BLaER1 treated with 17β-estradiol and CSF1 and Interleukin-3, amounts not matched to agents 10 nM and 100 nM (cell line): ENCODE measurements at regions not wholly inside any gene's neighbourhood (a gene's known extent, or its start where the extent isn't known, plus 50 kb on each side); places are given as distances from the start of the nearest gene placed in this dataset.
A peak's percentile ranks its signal among the peaks of the same experiment; 100 is the strongest.

Experiments used
- H3K27ac ChIP-seq, 11 experiments: shearing (Covaris generic); formaldehyde crosslinking; 2 replicates each; pipeline ENCODE4 v1.8.1; 2022
- H3K27me3 ChIP-seq, 11 experiments: shearing (Covaris generic); formaldehyde crosslinking; 2 replicates each; pipeline ENCODE4 v1.8.1; 2022
- H3K36me3 ChIP-seq, 11 experiments: shearing (Covaris generic); formaldehyde crosslinking; 2 replicates each; pipeline ENCODE4 v1.8.1; 2022
- H3K4me1 ChIP-seq, 10 experiments: shearing (Covaris generic); formaldehyde crosslinking; 2 replicates each; pipeline ENCODE4 v1.8.1; 2022
- H3K4me2 ChIP-seq, 11 experiments: shearing (Covaris generic); formaldehyde crosslinking; 2 replicates each; pipeline ENCODE4 v1.8.1; 2022
- H3K4me3 ChIP-seq, 10 experiments: shearing (Covaris generic); formaldehyde crosslinking; 2 replicates each; pipeline ENCODE4 v1.8.1; 2022
- H3K9ac ChIP-seq, 11 experiments: shearing (Covaris generic); formaldehyde crosslinking; 2 replicates each; pipeline ENCODE4 v1.8.1; 2022
- H3K9me3 ChIP-seq, 11 experiments: shearing (Covaris generic); formaldehyde crosslinking; replicated peaks in 1 of 11; 2 replicates each; pipeline ENCODE4 v1.8.1; 2022
- H4K20me1 ChIP-seq, 11 experiments: shearing (Covaris generic); formaldehyde crosslinking; 2 replicates each; pipeline ENCODE4 v1.8.1; 2022
- Cebpa-rat ChIP-seq, 11 experiments: shearing (Covaris generic); IDR thresholded peaks; 2 replicates each; pipeline ENCODE4 v1.8.1; 2022

- Histone ChIP-seq H3K4me2 (no peak overlapping the region), H3K4me3 (no peak overlapping the region)
Measured at GRCh38 chrX:10288373-10288975, 131.7 kb downstream of the CLCN4 start.

GRCh38 chrX:10296576-10296975 is 139.8 kb downstream of the CLCN4 start:
- Histone ChIP-seq H4K20me1 (no peaks in the 10 kb centered on the region), H3K4me1 (peaks cover 0 to 13% (median 0%) of the 10 kb centered on the region in 10 experiments; a peak in 7 of 20 replicates), H3K9me3 (peaks cover 19 to 47% (median 26%) of the 10 kb centered on the region in 11 experiments), H3K27me3 (peaks cover 53 to 99% (median 89%) of the 10 kb centered on the region in 11 experiments), H3K9ac (no peak overlapping the region), H3K27ac (no peak overlapping the region), H3K36me3 (no peaks in the 10 kb centered on the region), H3K4me2 (no peak overlapping the region), H3K4me3 (no peak overlapping the region)
- TF ChIP-seq Cebpa-rat (IDR thresholded peaks at IDR 0.05) = no peak

More at GRCh38 chrX:10288373-10288975, 131.7 kb downstream of the CLCN4 start:
- Histone ChIP-seq H3K9ac (no peak overlapping the region), H3K9me3 (peaks cover 0 to 21% (median 7%) of the 10 kb centered on the region in 11 experiments; a peak in 15 of 22 replicates), H3K36me3 (no peaks in the 10 kb centered on the region), H3K4me1 (no peaks in the 10 kb centered on the region), H3K27me3 (peaks cover 69 to 100% (median 97%) of the 10 kb centered on the region in 11 experiments), H3K27ac (no peak overlapping the region), H4K20me1 (no peaks in the 10 kb centered on the region)
- no peak for TF ChIP-seq Cebpa-rat (IDR thresholded peaks at IDR 0.05)

GRCh38 chrX:10310511-10310910 is 153.7 kb downstream of the CLCN4 start:
- Histone ChIP-seq H3K27ac (no peak overlapping the region), H3K36me3 (no peaks in the 10 kb centered on the region), H4K20me1 (no peaks in the 10 kb centered on the region), H3K4me2 (no peak overlapping the region), H3K9me3 (peaks cover 0 to 18% (median 7%) of the 10 kb centered on the region in 11 experiments; a peak in 13 of 22 replicates), H3K4me3 (no peak overlapping the region), H3K27me3 (peaks cover 79 to 93% (median 87%) of the 10 kb centered on the region in 11 experiments), H3K4me1 (peaks cover 0 to 24% (median 8%) of the 10 kb centered on the region in 10 experiments; a peak in 9 of 20 replicates), H3K9ac (no peak overlapping the region)
- no peak for TF ChIP-seq Cebpa-rat (IDR thresholded peaks at IDR 0.05)

- H3K4me3 ChIP-seq = no peak overlapping the region
- H4K20me1 ChIP-seq = no peaks in the 10 kb centered on the region
- H3K27me3 ChIP-seq = peaks cover 86 to 100% (median 98%) of the 10 kb centered on the region in 11 experiments
- no peak overlapping the region for H3K27ac ChIP-seq
- H3K4me1 ChIP-seq = peaks cover 0 to 5% (median 0%) of the 10 kb centered on the region in 10 experiments; a peak in 1 of 20 replicates
- no peak for TF ChIP-seq Cebpa-rat (IDR thresholded peaks at IDR 0.05)
- peaks cover 0 to 20% (median 13%) of the 10 kb centered on the region in 11 experiments; a peak in 13 of 22 replicates for H3K9me3 ChIP-seq
- H3K4me2 ChIP-seq = no peak overlapping the region
- no peaks in the 10 kb centered on the region for H3K36me3 ChIP-seq
- no peak overlapping the region for H3K9ac ChIP-seq
Measured at GRCh38 chrX:10314530-10315104, 157.8 kb downstream of the CLCN4 start.

GRCh38 chrX:10325611-10326010 is 168.8 kb downstream of the CLCN4 start:
- Histone ChIP-seq H3K36me3 (no peaks in the 10 kb centered on the region), H3K4me3 (no peak overlapping the region), H3K9ac (no peak overlapping the region), H3K27ac (no peak overlapping the region), H3K9me3 (peaks cover 0 to 6% (median 0%) of the 10 kb centered on the region in 11 experiments; a peak in 1 of 22 replicates), H3K4me2 (no peak overlapping the region), H3K4me1 (peaks cover 0 to 14% (median 10%) of the 10 kb centered on the region in 10 experiments; a peak in 12 of 20 replicates), H4K20me1 (no peaks in the 10 kb centered on the region; a peak in 2 of 22 replicates), H3K27me3 (peaks cover 94 to 98% (median 96%) of the 10 kb centered on the region in 11 experiments)
- no peak for TF ChIP-seq Cebpa-rat (IDR thresholded peaks at IDR 0.05)

GRCh38 chrX:10326578-10326977 is 169.8 kb downstream of the CLCN4 start:
- TF ChIP-seq Cebpa-rat (IDR thresholded peaks at IDR 0.05) = no peak
- Histone ChIP-seq H3K9ac (no peak overlapping the region), H3K27ac (no peak overlapping the region), H3K4me2 (no peak overlapping the region), H3K27me3 (peaks cover 98 to 100% (median 100%) of the 10 kb centered on the region in 11 experiments), H4K20me1 (no peaks in the 10 kb centered on the region; a peak in 2 of 22 replicates), H3K36me3 (no peaks in the 10 kb centered on the region), H3K4me3 (no peak overlapping the region), H3K9me3 (peaks cover 0 to 6% (median 0%) of the 10 kb centered on the region in 11 experiments; a peak in 1 of 22 replicates), H3K4me1 (peaks cover 0 to 22% (median 10%) of the 10 kb centered on the region in 10 experiments; a peak in 13 of 20 replicates)

- H3K4me1 ChIP-seq = peaks cover 0 to 28% (median 13%) of the 10 kb centered on the region in 10 experiments; a peak in 13 of 20 replicates
- no peak overlapping the region for H3K27ac ChIP-seq
- no peak for TF ChIP-seq Cebpa-rat (IDR thresholded peaks at IDR 0.05)
Measured at GRCh38 chrX:10327651-10328050, 170.9 kb downstream of the CLCN4 start.

GRCh38 chrX:10329984-10330383 is 173.2 kb downstream of the CLCN4 start:
- Histone ChIP-seq H3K36me3 (no peaks in the 10 kb centered on the region), H3K4me3 (no peak overlapping the region), H3K4me1 (peaks cover 0 to 37% (median 21%) of the 10 kb centered on the region in 10 experiments; a peak in 14 of 20 replicates), H3K4me2 (peak overlapping the region in 8 of 11 experiments; percentile 24 to 50 (median 37); a peak in 15 of 22 replicates), H3K27ac (no peak overlapping the region), H3K9ac (no peak overlapping the region), H4K20me1 (peaks cover 0 to 4% (median 0%) of the 10 kb centered on the region in 11 experiments; a peak in 2 of 22 replicates), H3K27me3 (peaks cover 98 to 100% (median 100%) of the 10 kb centered on the region in 11 experiments), H3K9me3 (peaks cover 0 to 6% (median 0%) of the 10 kb centered on the region in 11 experiments; a peak in 1 of 22 replicates)
- no peak for TF ChIP-seq Cebpa-rat (IDR thresholded peaks at IDR 0.05)

More at GRCh38 chrX:10327651-10328050, 170.9 kb downstream of the CLCN4 start:
- H3K9ac ChIP-seq = no peak overlapping the region
- H3K36me3 ChIP-seq = no peaks in the 10 kb centered on the region
- H4K20me1 ChIP-seq = peaks cover 0 to 4% (median 0%) of the 10 kb centered on the region in 11 experiments; a peak in 2 of 22 replicates
- H3K4me2 ChIP-seq = no peak overlapping the region
- no peak overlapping the region for H3K4me3 ChIP-seq
- H3K27me3 ChIP-seq = peaks cover 98 to 100% (median 100%) of the 10 kb centered on the region in 11 experiments
- H3K9me3 ChIP-seq = peaks cover 0 to 6% (median 0%) of the 10 kb centered on the region in 11 experiments; a peak in 1 of 22 replicates

GRCh38 chrX:10341309-10341708 is 184.5 kb downstream of the CLCN4 start:
- no peak for TF ChIP-seq Cebpa-rat (IDR thresholded peaks at IDR 0.05)
- peaks cover 58 to 87% (median 81%) of the 10 kb centered on the region in 11 experiments for H3K27me3 ChIP-seq

More at GRCh38 chrX:10341309-10341708, 184.5 kb downstream of the CLCN4 start:
- H3K9me3 ChIP-seq = peaks cover 5 to 20% (median 8%) of the 10 kb centered on the region in 11 experiments
- H3K4me2 ChIP-seq = no peak overlapping the region
- H3K36me3 ChIP-seq = no peaks in the 10 kb centered on the region
- no peaks in the 10 kb centered on the region for H4K20me1 ChIP-seq
- no peaks in the 10 kb centered on the region for H3K4me1 ChIP-seq
- H3K4me3 ChIP-seq = no peak overlapping the region
- no peak overlapping the region for H3K27ac ChIP-seq
- no peak overlapping the region for H3K9ac ChIP-seq
